Right lobe of liver (tissue), 4 donors: ENCODE measurements at regions not wholly inside any gene's neighbourhood (a gene's known extent, or its start where the extent isn't known, plus 50 kb on each side); places are given as distances from the start of the nearest gene placed in this dataset.

Source experiments
- CTCF ChIP-seq, 4 donors: fragments of 200-600 bp in 3 of 4; fragments of 450-650 bp in 1 of 4; IDR thresholded peaks; one replicate each; pipeline versions ENCODE4 v1.5.1 to v1.8.0; 2016 to 2022; ENCODE audit warnings: antibody characterized with exemption in 4 of 4, mild to moderate bottlenecking in 2 of 4
- POLR2A ChIP-seq: fragments of 450-650 bp; IDR thresholded peaks from one replicate; pipeline ENCODE4 v1.6.1; 2017; ENCODE audit warnings: antibody characterized with exemption, mild to moderate bottlenecking
- donor health status: DM: no; HTN: no; CAD: no.
- donor health status: DM: no; HTN: no; CAD: no.
- donor health status: DM: no; HTN: yes; CAD: no.

- TF ChIP-seq CTCF (IDR thresholded peaks at IDR 0.05) (no peak), POLR2A (no peak)
These were observed 328.9 kb upstream of the PPP2R3A start for GRCh38 chr3:135636596-135636995.
